H1 (cell line): ENCODE measurements at regions not wholly inside any gene's neighbourhood (a gene's known extent, or its start where the extent isn't known, plus 50 kb on each side); places are given as distances from the start of the nearest gene placed in this dataset.
"Not testable (repeated sequence)": the region's sequence is repeated elsewhere in the genome, so short reads cannot be mapped to it uniquely, and the experiment has no call there.

Experiments
- CTCF ChIA-PET: fragments of 300-600 bp; sonication (Branson Sonifier 250); formaldehyde crosslinking; loops from one replicate; lab custom pipeline; 2021; ENCODE audit not compliant: partially characterized antibody; lab: Charles Lee
- POLR2A ChIA-PET: fragments of 300-600 bp; sonication (Branson Sonifier 250); formaldehyde crosslinking; loops from one replicate; lab custom pipeline; 2021; ENCODE audit warnings: inconsistent platforms; ENCODE audit not compliant: partially characterized antibody; lab: Charles Lee
- DNase-seq, 2 experiments: peaks; one replicate each; pipeline versions ENCODE4 v3.0.0 to v3.0.0-alpha.2; 2010 to 2022; ENCODE audit warnings: low spot score in 2 of 2, low read depth in 1 of 2, mixed read lengths in 1 of 2
- FAIRE-seq: peaks from 2 replicates; lab custom pipeline; 2011; peaks lifted over from hg19 to GRCh38; lab: Jason Lieb, UNC
- H2AFZ ChIP-seq: 2 replicates; pipeline ENCODE4 v1.8.1; 2012; ENCODE audit warnings: low read length, inconsistent platforms
- H2AK5ac ChIP-seq: 2 replicates; pipeline ENCODE4 v1.6.1; 2013; ENCODE audit warnings: low read depth, low read length
- H2BK120ac ChIP-seq: replicated peaks from 2 replicates; pipeline ENCODE3; 2013; ENCODE audit warnings: low read depth, low read length, inconsistent platforms
- H2BK12ac ChIP-seq: 2 replicates; pipeline ENCODE4 v1.6.1; 2013; ENCODE audit warnings: low read depth, low read length
- H2BK15ac ChIP-seq: 2 replicates; pipeline ENCODE4 v1.6.1; 2013; ENCODE audit warnings: low read length
- H2BK20ac ChIP-seq: 2 replicates; pipeline ENCODE4 v1.6.1; 2013; ENCODE audit warnings: low read length
- H2BK5ac ChIP-seq: 2 replicates; pipeline ENCODE4 v1.6.1; 2013; ENCODE audit warnings: low read depth, low read length
- H3K14ac ChIP-seq: 2 replicates; pipeline ENCODE4 v1.6.1; 2013; ENCODE audit warnings: inconsistent platforms; ENCODE audit not compliant: insufficient read length
- H3K18ac ChIP-seq: 2 replicates; pipeline ENCODE4 v1.6.1; 2013; ENCODE audit warnings: low read length; ENCODE audit errors: extremely low read depth
- H3K23ac ChIP-seq: 2 replicates; pipeline ENCODE4 v1.6.1; 2013; ENCODE audit warnings: inconsistent platforms; ENCODE audit not compliant: insufficient read length
- H3K23me2 ChIP-seq: 2 replicates; pipeline ENCODE4 v1.6.1; 2013; ENCODE audit warnings: low read depth, low read length
- H3K27ac ChIP-seq: 2 replicates; pipeline ENCODE4 v1.6.1; 2011; ENCODE audit warnings: low read depth, low read length, inconsistent platforms
- H3K27me3 ChIP-seq, 4 experiments: replicated peaks in 1 of 4; 1 replicate in 1 of 4; 2 replicates in 3 of 4; pipeline versions ENCODE4 v1.6.1 to v1.8.1; 2011 to 2013; ENCODE audit warnings: low read length in 3 of 4, mild to moderate bottlenecking in 3 of 4, inconsistent platforms in 2 of 4, mixed read lengths in 2 of 4, moderate library complexity in 1 of 4; ENCODE audit not compliant: control insufficient read depth in 3 of 4, insufficient read depth in 3 of 4; ENCODE audit errors: extremely low read depth in 1 of 4
- H3K36me3 ChIP-seq, 4 experiments: 2 replicates each; pipeline versions ENCODE4 v1.6.1 to v1.8.1; 2011 to 2013; ENCODE audit warnings: mild to moderate bottlenecking in 4 of 4, low read length in 3 of 4, moderate library complexity in 2 of 4, control low read depth in 1 of 4, inconsistent platforms in 1 of 4; ENCODE audit not compliant: insufficient read depth in 4 of 4, control insufficient read depth in 2 of 4
- H3K4ac ChIP-seq: replicated peaks from 2 replicates; pipeline ENCODE3; 2013; ENCODE audit warnings: low read length, low read depth, mixed read lengths, inconsistent platforms; ENCODE audit not compliant: insufficient read length
- H3K4me1 ChIP-seq, 4 experiments: replicated peaks in 1 of 4; 1 replicate in 1 of 4; 2 replicates in 3 of 4; pipeline versions ENCODE4 v1.6.1 to v1.8.1; 2011 to 2013; ENCODE audit warnings: low read length in 3 of 4, inconsistent platforms in 2 of 4, mixed read lengths in 1 of 4; ENCODE audit not compliant: insufficient read depth in 4 of 4, control insufficient read depth in 3 of 4
- H3K4me2 ChIP-seq, 2 experiments: 2 replicates each; pipeline versions ENCODE4 v1.6.1 to v1.8.1; 2011 to 2013; ENCODE audit warnings: low read depth in 2 of 2, low read length in 2 of 2, control low read depth in 1 of 2, inconsistent platforms in 1 of 2, mild to moderate bottlenecking in 1 of 2; ENCODE audit not compliant: insufficient read depth in 1 of 2
- H3K4me3 ChIP-seq, 4 experiments: fragments of 200-600, 300-600 bp in 1 of 4; sonication (generic), shearing (Covaris generic), sonication (Bioruptor Twin) in 1 of 4; 2 replicates each; pipeline versions ENCODE4 v1.5.1 to v1.8.1; 2011 to 2016; ENCODE audit warnings: low read length in 4 of 4, low read depth in 3 of 4, control low read depth in 2 of 4, inconsistent platforms in 2 of 4, mild to moderate bottlenecking in 2 of 4, mixed read lengths in 1 of 4, moderate library complexity in 1 of 4; ENCODE audit not compliant: insufficient read depth in 2 of 4; ENCODE audit errors: extremely low read depth in 1 of 4
- H3K56ac ChIP-seq: replicated peaks from 2 replicates; pipeline ENCODE3; 2013; ENCODE audit warnings: low read depth, mild to moderate bottlenecking, mixed read lengths, low read length, inconsistent platforms; ENCODE audit not compliant: insufficient read length
- H3K79me1 ChIP-seq: 2 replicates; pipeline ENCODE4 v1.6.1; 2013; ENCODE audit warnings: low read depth, low read length, control low read depth
- H3K79me2 ChIP-seq, 2 experiments: 2 replicates each; pipeline versions ENCODE4 v1.6.1 to v1.8.1; 2012 to 2013; ENCODE audit warnings: low read length in 2 of 2, mild to moderate bottlenecking in 2 of 2, inconsistent platforms in 1 of 2; ENCODE audit not compliant: insufficient read depth in 2 of 2, control insufficient read depth in 1 of 2
- H3K9ac ChIP-seq, 4 experiments: replicated peaks in 1 of 4; 1 replicate in 1 of 4; 2 replicates in 3 of 4; pipeline versions ENCODE4 v1.6.1 to v1.8.1; 2011 to 2013; ENCODE audit warnings: low read depth in 3 of 4, low read length in 3 of 4, control low read depth in 2 of 4, mild to moderate bottlenecking in 2 of 4, moderate library complexity in 2 of 4, inconsistent platforms in 1 of 4; ENCODE audit errors: extremely low read depth in 1 of 4
- H3K9me3 ChIP-seq, 2 experiments: 2 replicates each; pipeline versions ENCODE4 v1.6.1 to v1.8.1; 2012 to 2013; ENCODE audit warnings: mild to moderate bottlenecking in 2 of 2, moderate library complexity in 2 of 2, control low read depth in 1 of 2, inconsistent platforms in 1 of 2, low read depth in 1 of 2, low read length in 1 of 2, mixed read lengths in 1 of 2; ENCODE audit not compliant: insufficient read depth in 2 of 2
- H4K20me1 ChIP-seq, 2 experiments: replicated peaks in 1 of 2; 2 replicates each; pipeline versions ENCODE3 to v1.8.1; 2011 to 2013; ENCODE audit warnings: inconsistent platforms in 2 of 2, low read length in 2 of 2, mild to moderate bottlenecking in 1 of 2; ENCODE audit not compliant: insufficient read depth in 2 of 2, control insufficient read depth in 1 of 2
- H4K5ac ChIP-seq: 2 replicates; pipeline ENCODE4 v1.6.1; 2013; ENCODE audit warnings: low read length, low read depth, mixed read lengths, inconsistent platforms; ENCODE audit not compliant: insufficient read length
- H4K8ac ChIP-seq: 2 replicates; pipeline ENCODE4 v1.8.0; 2013; ENCODE audit warnings: mild to moderate bottlenecking, moderate library complexity, low read length, inconsistent platforms; ENCODE audit not compliant: insufficient read depth; ENCODE audit errors: extremely low read depth
- H4K91ac ChIP-seq: replicated peaks from 2 replicates; pipeline ENCODE3; 2013; ENCODE audit warnings: low read length, mixed read lengths, inconsistent platforms; ENCODE audit not compliant: insufficient read length

GRCh38 chr9:2391509-2392132 is 230.0 kb upstream of the VLDLR start:
- H2AFZ ChIP-seq, H4K20me1 ChIP-seq, H3K56ac ChIP-seq, H3K4me3 ChIP-seq, POLR2A ChIA-PET, H3K4ac ChIP-seq, H4K5ac ChIP-seq, H3K27ac ChIP-seq, H2AK5ac ChIP-seq, H2BK5ac ChIP-seq, H3K4me2 ChIP-seq, H3K27me3 ChIP-seq, H3K14ac ChIP-seq, DNase-seq, H3K36me3 ChIP-seq, H3K9ac ChIP-seq, H3K18ac ChIP-seq, H4K8ac ChIP-seq, H4K91ac ChIP-seq, H3K23ac ChIP-seq, H3K4me1 ChIP-seq, H3K79me2 ChIP-seq, H3K23me2 ChIP-seq, H2BK12ac ChIP-seq, H2BK20ac ChIP-seq, H2BK120ac ChIP-seq, H3K79me1 ChIP-seq, H2BK15ac ChIP-seq, H3K9me3 ChIP-seq: not testable (repeated sequence)
- CTCF ChIA-PET: interaction anchor here (0.6 kb wide), 1 partner anchor 241 kb away, joined by 3 read pairs; no protein-coding TSS in a partner anchor
- peak; percentile 69 for FAIRE-seq

GRCh38 chr9:2394087-2394741 is 227.4 kb upstream of the VLDLR start:
- H2BK120ac ChIP-seq, H2BK20ac ChIP-seq, FAIRE-seq, H3K9ac ChIP-seq, H4K20me1 ChIP-seq, H3K18ac ChIP-seq, H3K79me1 ChIP-seq, H3K23me2 ChIP-seq, POLR2A ChIA-PET, H4K8ac ChIP-seq, H3K27ac ChIP-seq, H3K4me2 ChIP-seq, H4K91ac ChIP-seq, H2BK12ac ChIP-seq, H4K5ac ChIP-seq, H2BK15ac ChIP-seq, H3K4ac ChIP-seq, H3K14ac ChIP-seq, H3K23ac ChIP-seq, H3K36me3 ChIP-seq, H3K27me3 ChIP-seq, H2AFZ ChIP-seq, CTCF ChIA-PET, H3K4me3 ChIP-seq, H3K56ac ChIP-seq, H3K9me3 ChIP-seq, H2AK5ac ChIP-seq, DNase-seq, H3K79me2 ChIP-seq, H2BK5ac ChIP-seq, H3K4me1 ChIP-seq: not testable (repeated sequence)
